ENCODE measurements at regions not wholly inside any gene's neighbourhood (a gene's known extent, or its start where the extent isn't known, plus 50 kb on each side); places are given as distances from the start of the nearest gene placed in this dataset.

DNA sequence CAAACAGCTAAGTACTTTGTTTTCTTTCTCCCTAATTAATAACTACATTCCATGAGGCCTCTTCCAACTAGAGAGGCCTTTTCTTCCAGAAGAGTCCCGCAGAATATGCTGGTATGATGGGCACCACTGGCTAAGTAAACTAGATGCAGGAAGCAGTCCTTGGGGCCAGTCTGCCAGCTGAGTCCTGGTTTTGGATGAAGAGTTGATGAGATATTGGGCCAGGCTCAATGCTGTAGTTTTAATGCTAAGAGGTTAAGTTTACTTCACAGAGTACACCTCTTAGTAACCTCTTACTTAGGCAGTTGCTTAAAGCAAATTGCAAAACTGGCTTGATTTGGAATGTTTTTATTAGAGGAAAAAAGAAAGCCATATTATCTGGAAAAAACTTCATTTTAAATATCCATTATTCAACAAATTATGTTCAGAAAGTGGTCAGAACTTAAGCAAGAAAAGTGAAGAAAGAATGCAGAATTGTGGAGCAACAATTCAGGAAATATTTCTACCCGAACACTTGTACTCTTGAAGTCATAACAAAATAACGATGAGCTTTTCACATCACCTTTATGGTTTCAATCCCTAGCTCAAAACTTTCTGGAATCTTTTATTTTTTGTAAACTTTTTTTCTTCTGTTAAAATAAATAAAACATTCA, 178.4 kb upstream of the CDIN1 start:
- Histone ChIP-seq H3K27me3 (no peaks in the 10 kb centered on the region), H3K79me2 (ENCODE audit: low read depth) (no peaks in the 10 kb centered on the region), H3K4me1 (peaks cover 22% of the 10 kb centered on the region), H3K9ac (no peak overlapping the region), H3K4me2 (no peak overlapping the region), H3K9me3 (ENCODE audit: low read depth) (no peaks in the 10 kb centered on the region), H3K4me3 (no peak overlapping the region), H2AFZ (replicated peaks) (no peak overlapping the region), H3F3A (ENCODE audit: low read depth) (no peaks in the 10 kb centered on the region), H4K20me1 (ENCODE audit: low read depth) (no peaks in the 10 kb centered on the region), H3K27ac (no peak overlapping the region), H3K36me3 (no peaks in the 10 kb centered on the region)
- H3K27me3 Mint-ChIP-seq (ENCODE audit: insufficient read depth, low read depth) = no peaks in the 10 kb centered on the region
- no peak overlapping the region for H3K27ac Mint-ChIP-seq
- H3K9me3 Mint-ChIP-seq = no peaks in the 10 kb centered on the region
- no peaks in the 10 kb centered on the region for H3K36me3 Mint-ChIP-seq
- TF ChIP-seq, protein P1, sequence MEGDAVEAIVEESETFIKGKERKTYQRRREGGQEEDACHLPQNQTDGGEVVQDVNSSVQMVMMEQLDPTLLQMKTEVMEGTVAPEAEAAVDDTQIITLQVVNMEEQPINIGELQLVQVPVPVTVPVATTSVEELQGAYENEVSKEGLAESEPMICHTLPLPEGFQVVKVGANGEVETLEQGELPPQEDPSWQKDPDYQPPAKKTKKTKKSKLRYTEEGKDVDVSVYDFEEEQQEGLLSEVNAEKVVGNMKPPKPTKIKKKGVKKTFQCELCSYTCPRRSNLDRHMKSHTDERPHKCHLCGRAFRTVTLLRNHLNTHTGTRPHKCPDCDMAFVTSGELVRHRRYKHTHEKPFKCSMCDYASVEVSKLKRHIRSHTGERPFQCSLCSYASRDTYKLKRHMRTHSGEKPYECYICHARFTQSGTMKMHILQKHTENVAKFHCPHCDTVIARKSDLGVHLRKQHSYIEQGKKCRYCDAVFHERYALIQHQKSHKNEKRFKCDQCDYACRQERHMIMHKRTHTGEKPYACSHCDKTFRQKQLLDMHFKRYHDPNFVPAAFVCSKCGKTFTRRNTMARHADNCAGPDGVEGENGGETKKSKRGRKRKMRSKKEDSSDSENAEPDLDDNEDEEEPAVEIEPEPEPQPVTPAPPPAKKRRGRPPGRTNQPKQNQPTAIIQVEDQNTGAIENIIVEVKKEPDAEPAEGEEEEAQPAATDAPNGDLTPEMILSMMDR (IDR thresholded peaks at IDR 0.05) = no peak
- TF ChIP-seq EZH2phosphoT487 (IDR thresholded peaks at IDR 0.05) = no peak
- no peak for TF ChIP-seq EZH2 (IDR thresholded peaks at IDR 0.05)
- H3K4me1 Mint-ChIP-seq = peaks cover 17% of the 10 kb centered on the region
- H3K4me3 Mint-ChIP-seq = no peak overlapping the region
- DNase-seq (ENCODE audit: low spot score) = no peak

DNA sequence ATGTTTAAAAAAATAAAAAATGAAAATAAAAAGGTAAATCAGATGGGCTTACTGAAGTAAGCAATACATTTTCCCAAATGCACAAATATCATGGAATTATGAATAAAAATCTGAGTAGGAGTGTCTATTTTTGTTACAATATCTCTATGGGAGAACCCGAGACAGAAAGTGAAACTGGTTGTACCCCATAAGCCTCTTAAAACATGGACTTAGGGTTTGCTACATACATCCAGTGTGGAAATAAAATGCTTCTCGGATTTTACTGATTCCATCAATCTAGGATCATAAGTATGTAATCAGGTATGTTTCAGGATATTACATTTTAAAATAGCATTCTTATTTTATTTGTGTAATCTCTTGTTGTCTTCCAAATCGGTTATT, 177.8 kb upstream of the CDIN1 start:
- H3K27ac Mint-ChIP-seq = no peak overlapping the region
- peaks cover 27% of the 10 kb centered on the region for H3K4me1 ChIP-seq
- no peak for DNase-seq (ENCODE audit: low spot score)
- no peaks in the 10 kb centered on the region for H3K27me3 Mint-ChIP-seq (ENCODE audit: insufficient read depth, low read depth)
- no peaks in the 10 kb centered on the region for H3K79me2 ChIP-seq (ENCODE audit: low read depth)
- no peak overlapping the region for H3K9ac ChIP-seq
- H3K4me2 ChIP-seq = no peak overlapping the region
- H2AFZ ChIP-seq (replicated peaks) = no peak overlapping the region
- no peaks in the 10 kb centered on the region for H3K36me3 ChIP-seq
- no peak overlapping the region for H3K4me3 Mint-ChIP-seq
- H4K20me1 ChIP-seq (ENCODE audit: low read depth) = no peaks in the 10 kb centered on the region
- no peak for TF ChIP-seq EZH2phosphoT487 (IDR thresholded peaks at IDR 0.05)
- TF ChIP-seq, protein P1 (IDR thresholded peaks at IDR 0.05) = no peak
- TF ChIP-seq EZH2 (IDR thresholded peaks at IDR 0.05) = no peak
- H3K4me1 Mint-ChIP-seq = peaks cover 21% of the 10 kb centered on the region
- no peak overlapping the region for H3K4me3 ChIP-seq
- no peaks in the 10 kb centered on the region for H3K27me3 ChIP-seq
- no peaks in the 10 kb centered on the region for H3K36me3 Mint-ChIP-seq
- H3F3A ChIP-seq (ENCODE audit: low read depth) = no peaks in the 10 kb centered on the region
- no peaks in the 10 kb centered on the region for H3K9me3 Mint-ChIP-seq
- H3K9me3 ChIP-seq (ENCODE audit: low read depth) = no peaks in the 10 kb centered on the region
- no peak overlapping the region for H3K27ac ChIP-seq

DNA sequence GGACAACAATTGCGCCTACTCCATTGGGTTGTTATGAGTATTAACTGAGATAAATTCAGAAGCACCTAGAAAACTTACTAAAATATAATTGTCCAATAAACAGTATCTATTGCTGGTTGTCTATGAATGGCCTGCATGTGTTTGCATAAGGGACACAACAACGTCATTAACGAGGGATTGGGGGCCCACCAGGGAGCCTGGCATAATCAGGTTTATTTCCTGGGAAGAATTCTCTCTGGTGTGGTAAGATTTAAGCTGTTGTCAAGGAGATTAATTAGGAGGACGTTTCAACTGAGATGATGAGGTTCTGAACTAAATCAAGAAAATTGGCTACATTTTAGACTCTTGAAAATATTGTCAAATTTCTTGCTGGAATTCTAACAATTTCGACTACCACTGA, 176.1 kb upstream of the CDIN1 start:
- H3K9me3 Mint-ChIP-seq = no peaks in the 10 kb centered on the region
- no peak overlapping the region for H3K4me3 ChIP-seq
- H3K79me2 ChIP-seq (ENCODE audit: low read depth) = no peaks in the 10 kb centered on the region
- peaks cover 35% of the 10 kb centered on the region for H3K4me1 Mint-ChIP-seq
- no peaks in the 10 kb centered on the region for H3K9me3 ChIP-seq (ENCODE audit: low read depth)
- TF ChIP-seq EZH2 (IDR thresholded peaks at IDR 0.05) = no peak
- TF ChIP-seq, protein P1 (IDR thresholded peaks at IDR 0.05) = no peak
- TF ChIP-seq EZH2phosphoT487 (IDR thresholded peaks at IDR 0.05) = no peak
- H3K9ac ChIP-seq = no peak overlapping the region
- peak overlapping the region; percentile 54 for H3K4me2 ChIP-seq
- H3K4me3 Mint-ChIP-seq = no peak overlapping the region
- no peaks in the 10 kb centered on the region for H3K27me3 Mint-ChIP-seq (ENCODE audit: insufficient read depth, low read depth)
- H3K27ac Mint-ChIP-seq = no peak overlapping the region
- H3K4me1 ChIP-seq = peaks cover 38% of the 10 kb centered on the region
- no peak overlapping the region for H3K27ac ChIP-seq
- H2AFZ ChIP-seq (replicated peaks) = no peak overlapping the region
- peak; percentile 52 for DNase-seq (ENCODE audit: low spot score)
- no peaks in the 10 kb centered on the region for H3K36me3 Mint-ChIP-seq
- H3K36me3 ChIP-seq = no peaks in the 10 kb centered on the region
- H4K20me1 ChIP-seq (ENCODE audit: low read depth) = no peaks in the 10 kb centered on the region
- H3K27me3 ChIP-seq = no peaks in the 10 kb centered on the region
- no peaks in the 10 kb centered on the region for H3F3A ChIP-seq (ENCODE audit: low read depth)

All from neural progenitor cell (in vitro differentiated cells).